IMR-90 (cell line): ENCODE measurements at regions not wholly inside any gene's neighbourhood (a gene's known extent, or its start where the extent isn't known, plus 50 kb on each side); places are given as distances from the start of the nearest gene placed in this dataset.

Experiments
- ATAC-seq: fragments of 200-7000 bp; cut with Tn5 transposase; 2 replicates; pipeline ENCODE4 v1.9.1; 2020; ENCODE audit warnings: low read depth, mild to moderate bottlenecking, moderate library complexity
- BruUV-seq: library from RNA; stranded (reverse); fragments of 400-500 nt; replicated peaks from 2 replicates; lab custom pipeline; 2021; lab: Mats Ljungman, UMichigan
- CTCF ChIA-PET: fragments of 300-600 bp; formaldehyde crosslinking; extraction: SDS; loops from one replicate; lab custom pipeline; 2021; ENCODE audit warnings: antibody characterized with exemption; lab: Yijun Ruan, JAX
- POLR2A ChIA-PET: fragments of 300-600 bp; sonication (Branson Sonifier 250); formaldehyde crosslinking; loops from one replicate; lab custom pipeline; 2022; ENCODE audit warnings: antibody characterized with exemption; ENCODE audit not compliant: unreplicated experiment; lab: Charles Lee
- DNase-seq: peaks from one replicate; pipeline ENCODE4 v3.0.0; 2013
- H2AFZ ChIP-seq: replicated peaks from 2 replicates; pipeline ENCODE3; 2013; ENCODE audit warnings: low read length, mild to moderate bottlenecking; ENCODE audit not compliant: poor library complexity
- H2AK5ac ChIP-seq: 2 replicates; pipeline ENCODE4 v1.6.1; 2013; ENCODE audit warnings: low read depth, low read length, inconsistent platforms
- H2AK9ac ChIP-seq: replicated peaks from 2 replicates; pipeline ENCODE3; 2013; ENCODE audit warnings: mild to moderate bottlenecking, low read depth, low read length, moderate library complexity; ENCODE audit not compliant: poor library complexity
- H2BK120ac ChIP-seq: 2 replicates; pipeline ENCODE4 v1.6.1; 2013; ENCODE audit warnings: low read depth, low read length, inconsistent platforms
- H2BK15ac ChIP-seq: 3 replicates; pipeline ENCODE4 v1.6.1; 2013; ENCODE audit warnings: low read depth, low read length, inconsistent platforms
- H2BK20ac ChIP-seq: 2 replicates; pipeline ENCODE4 v1.6.1; 2013; ENCODE audit warnings: low read depth, mild to moderate bottlenecking, inconsistent platforms, low read length, moderate library complexity
- H2BK5ac ChIP-seq: 2 replicates; pipeline ENCODE4 v1.6.1; 2013; ENCODE audit warnings: mild to moderate bottlenecking, low read depth, low read length, inconsistent platforms; ENCODE audit not compliant: poor library complexity, severe bottlenecking
- H3K14ac ChIP-seq: replicated peaks from 2 replicates; pipeline ENCODE4 v1.6.1; 2013; ENCODE audit warnings: low read depth, low read length, inconsistent platforms
- H3K18ac ChIP-seq: 2 replicates; pipeline ENCODE4 v1.6.1; 2013; ENCODE audit warnings: low read depth, low read length, control low read depth
- H3K23ac ChIP-seq: 2 replicates; pipeline ENCODE4 v1.6.1; 2013; ENCODE audit warnings: low read depth, low read length, inconsistent platforms
- H3K27ac ChIP-seq: 2 replicates; pipeline ENCODE4 v1.5.1; 2013; ENCODE audit warnings: mild to moderate bottlenecking, control low read depth, low read length; ENCODE audit not compliant: insufficient read depth
- H3K27me3 ChIP-seq: 2 replicates; pipeline ENCODE4 v1.6.1; 2013; ENCODE audit warnings: low read length; ENCODE audit not compliant: control insufficient read depth, insufficient read depth
- H3K36me3 ChIP-seq: 2 replicates; pipeline ENCODE4 v1.6.1; 2013; ENCODE audit warnings: low read length, mixed read lengths; ENCODE audit not compliant: control insufficient read depth, insufficient read depth
- H3K4ac ChIP-seq: 2 replicates; pipeline ENCODE4 v1.6.1; 2013; ENCODE audit warnings: low read depth, low read length, inconsistent platforms
- H3K4me1 ChIP-seq: 2 replicates; pipeline ENCODE4 v1.6.1; 2013; ENCODE audit warnings: low read length, mixed read lengths; ENCODE audit not compliant: control insufficient read depth, insufficient read depth
- H3K4me2 ChIP-seq: 2 replicates; pipeline ENCODE4 v1.6.1; 2013; ENCODE audit warnings: low read depth, mild to moderate bottlenecking, control low read depth, low read length, moderate library complexity
- H3K4me3 ChIP-seq: 2 replicates; pipeline ENCODE4 v1.5.1; 2013; ENCODE audit warnings: low read depth, mild to moderate bottlenecking, control low read depth, low read length, moderate library complexity; ENCODE audit not compliant: insufficient read depth
- H3K56ac ChIP-seq: 2 replicates; pipeline ENCODE4 v1.6.1; 2013; ENCODE audit warnings: low read length, inconsistent platforms; ENCODE audit not compliant: insufficient read depth; ENCODE audit errors: extremely low read depth
- H3K79me1 ChIP-seq, 2 experiments: 2 replicates each; pipeline ENCODE4 v1.6.1; 2013; ENCODE audit warnings: low read length in 2 of 2, inconsistent platforms in 1 of 2, low read depth in 1 of 2
- H3K9ac ChIP-seq: 2 replicates; pipeline ENCODE4 v1.6.1; 2013; ENCODE audit warnings: low read depth, low read length, control low read depth
- H3K9me1 ChIP-seq: 2 replicates; pipeline ENCODE4 v1.6.1; 2013; ENCODE audit warnings: low read length, inconsistent platforms; ENCODE audit not compliant: insufficient read depth
- H3K9me3 ChIP-seq: 2 replicates; pipeline ENCODE4 v1.6.1; 2013; ENCODE audit warnings: low read length; ENCODE audit not compliant: control insufficient read depth, insufficient read depth
- H4K20me1 ChIP-seq: 2 replicates; pipeline ENCODE4 v1.6.1; 2013; ENCODE audit warnings: low read length, inconsistent platforms; ENCODE audit not compliant: insufficient read depth
- H4K5ac ChIP-seq: 2 replicates; pipeline ENCODE4 v1.6.1; 2013; ENCODE audit warnings: mild to moderate bottlenecking, low read depth, low read length, control low read depth
- H4K8ac ChIP-seq, 2 experiments: 2 replicates each; pipeline ENCODE4 v1.6.1; 2013; ENCODE audit warnings: low read depth in 2 of 2, low read length in 2 of 2, control low read depth in 1 of 2, inconsistent platforms in 1 of 2
- H4K91ac ChIP-seq: 2 replicates; pipeline ENCODE4 v1.6.1; 2013; ENCODE audit warnings: low read depth, low read length, inconsistent platforms; ENCODE audit not compliant: insufficient read depth
- CEBPB ChIP-seq: IDR thresholded peaks from 2 replicates; pipeline ENCODE4 v1.6.1; 2012; ENCODE audit warnings: low read depth, low read length, improper control_type of control experiment
- FOS ChIP-seq: fragments of 150-350 bp; IDR thresholded peaks from 2 replicates; pipeline ENCODE4 v1.6.1; 2016; ENCODE audit warnings: low read depth, low read length
- MAFK ChIP-seq: IDR thresholded peaks from 2 replicates; pipeline ENCODE4 v1.6.1; 2012; ENCODE audit warnings: low read depth, low read length, improper control_type of control experiment
- NFE2L2 ChIP-seq: fragments of 150-350 bp; IDR thresholded peaks from 2 replicates; pipeline ENCODE4 v1.6.1; 2016; ENCODE audit warnings: low read depth, mild to moderate bottlenecking, low read length
- POLR2A ChIP-seq: IDR thresholded peaks from 2 replicates; pipeline ENCODE4 v1.6.1; 2012; ENCODE audit warnings: mild to moderate bottlenecking, low read depth, low read length
- RAD21 ChIP-seq: IDR thresholded peaks from 2 replicates; pipeline ENCODE4 v1.6.1; 2012; ENCODE audit warnings: low read length, improper control_type of control experiment
- RCOR1 ChIP-seq: IDR thresholded peaks from 2 replicates; pipeline ENCODE4 v1.6.1; 2012; ENCODE audit warnings: mild to moderate bottlenecking, low read length, improper control_type of control experiment; ENCODE audit not compliant: insufficient replicate concordance
- USF2 ChIP-seq: fragments of 150-350 bp; IDR thresholded peaks from 2 replicates; pipeline ENCODE4 v1.6.1; 2017; ENCODE audit warnings: mild to moderate bottlenecking, antibody characterized with exemption, low read length, low read depth
- WGBS, 2 experiments: methylation state at CpG; one replicate each; pipeline versions ENCODE4 v1.1.5 to v1.1.7; 2013; ENCODE audit warnings: missing lambda C conversion rate in 2 of 2; ENCODE audit not compliant: insufficient read length in 1 of 2; ENCODE audit errors: extremely low coverage in 2 of 2; 5-methylcytosine and 5-hydroxymethylcytosine counted together
- dilution Hi-C: fragments of 300-500 bp; cut with HindIII; formaldehyde crosslinking; loops from one replicate; pipeline ENCODE4 v1.14.3; 2018; ENCODE audit warnings: low sequenced_read_pairs; ENCODE audit not compliant: unreplicated experiment
- in situ Hi-C: fragments of 300-500 bp; cut with MboI; formaldehyde crosslinking; loops from 3 replicates; pipeline ENCODE4 v1.14.3; 2019; ENCODE audit warnings: low sequenced_read_pairs, inconsistent platforms, mixed read lengths
- intact Hi-C: fragments of 100-400 bp; cut with micrococcal nuclease; formaldehyde crosslinking; loops from 2 replicates; pipeline ENCODE4 v1.10.0; 2022

- BruUV-seq = no TSS peak
- no peak for DNase-seq
Measured at GRCh38 chr2:176650104-176650837, 381.0 kb downstream of the MTX2 start.

More at GRCh38 chr2:176650104-176650837, 381.0 kb downstream of the MTX2 start:
- H3K4me1 ChIP-seq = no peaks in the 10 kb centered on the region
- H4K20me1 ChIP-seq = no peaks in the 10 kb centered on the region
- no peaks in the 10 kb centered on the region for H3K79me1 ChIP-seq
- H3K27me3 ChIP-seq = peaks cover 3% of the 10 kb centered on the region
- no peak overlapping the region for H2AK5ac ChIP-seq
- no peak overlapping the region for H3K4me2 ChIP-seq
- no peak overlapping the region for H2AK9ac ChIP-seq
- no peak overlapping the region for H4K8ac ChIP-seq
- in situ Hi-C loops (no loop called here), dilution Hi-C loops (no loop called here), intact Hi-C loops (loop anchor here (5.0 to 10.0 kb wide), 2 partner anchors 497 to 1105 kb away; no protein-coding TSS in a partner anchor)
- no peak overlapping the region for H3K18ac ChIP-seq
- H2BK5ac ChIP-seq = no peak overlapping the region
- H3K14ac ChIP-seq = no peak overlapping the region
- no peak overlapping the region for H3K27ac ChIP-seq
- no peak overlapping the region for H3K4ac ChIP-seq
- H2AFZ ChIP-seq = no peak overlapping the region
- WGBS, 2 experiments = no CpG with 5 or more reads among the region's 4 CpGs
- H2BK120ac ChIP-seq = no peak overlapping the region
- no peaks in the 10 kb centered on the region for H3K9me1 ChIP-seq
- TF ChIP-seq POLR2A (no peak), FOS (no peak), CEBPB (no peak), MAFK (no peak), NFE2L2 (no peak), USF2 (no peak), RCOR1 (no peak), RAD21 (no peak)
- ATAC-seq = no peak
- H3K4me3 ChIP-seq = no peak overlapping the region
- CTCF ChIA-PET = interaction anchor here (1.9 to 3.7 kb wide), 3 partner anchors 96 to 524 kb away, joined by 6 to 20 read pairs (median 8); no protein-coding TSS in a partner anchor
- H3K56ac ChIP-seq = no peak overlapping the region
- H3K9ac ChIP-seq = no peak overlapping the region
- H2BK15ac ChIP-seq = no peak overlapping the region
- no peak overlapping the region for H2BK20ac ChIP-seq
- H4K5ac ChIP-seq = no peak overlapping the region
- H3K9me3 ChIP-seq = no peaks in the 10 kb centered on the region
- H3K23ac ChIP-seq = no peak overlapping the region
- no peak overlapping the region for H4K91ac ChIP-seq
- POLR2A ChIA-PET = no interaction called here
- H3K36me3 ChIP-seq = no peaks in the 10 kb centered on the region
